H9 (cell line): ENCODE measurements at regions not wholly inside any gene's neighbourhood (a gene's known extent, or its start where the extent isn't known, plus 50 kb on each side); places are given as distances from the start of the nearest gene placed in this dataset.

Experiments used
- DNase-seq: peaks from one replicate; pipeline ENCODE4 v3.0.0-alpha.2; 2017
- H2AFZ ChIP-seq: one replicate; pipeline ENCODE4 v1.6.1; 2013; ENCODE audit warnings: mild to moderate bottlenecking, low read length, control low read depth, moderate library complexity
- H2AK5ac ChIP-seq: 2 replicates; pipeline ENCODE4 v1.6.1; 2013; ENCODE audit warnings: low read length, control low read depth, mixed read lengths; ENCODE audit not compliant: insufficient read length
- H2BK120ac ChIP-seq: one replicate; pipeline ENCODE4 v1.6.1; 2013; ENCODE audit warnings: low read depth, mild to moderate bottlenecking, low read length, control low read depth, inconsistent platforms; ENCODE audit not compliant: poor library complexity, severe bottlenecking
- H2BK12ac ChIP-seq: 2 replicates; pipeline ENCODE4 v1.6.1; 2013; ENCODE audit warnings: low read length, control low read depth, mixed read lengths, low read depth; ENCODE audit not compliant: insufficient read length
- H2BK15ac ChIP-seq: 2 replicates; pipeline ENCODE4 v1.6.1; 2013; ENCODE audit warnings: low read depth, low read length, control low read depth
- H2BK20ac ChIP-seq: one replicate; pipeline ENCODE4 v1.6.1; 2013; ENCODE audit warnings: low read depth, mild to moderate bottlenecking, low read length, control low read depth, inconsistent platforms; ENCODE audit not compliant: poor library complexity, severe bottlenecking
- H2BK5ac ChIP-seq: 2 replicates; pipeline ENCODE4 v1.6.1; 2013; ENCODE audit warnings: low read length, control low read depth, mixed read lengths; ENCODE audit not compliant: insufficient read length
- H3K14ac ChIP-seq: 2 replicates; pipeline ENCODE4 v1.6.1; 2013; ENCODE audit warnings: low read length, control low read depth; ENCODE audit not compliant: insufficient read depth
- H3K18ac ChIP-seq: 2 replicates; pipeline ENCODE4 v1.6.1; 2013; ENCODE audit warnings: low read depth, mild to moderate bottlenecking, mixed read lengths, low read length, control low read depth; ENCODE audit not compliant: insufficient read length
- H3K23ac ChIP-seq: 2 replicates; pipeline ENCODE4 v1.6.1; 2013; ENCODE audit warnings: low read length, control low read depth, mixed read lengths, low read depth; ENCODE audit not compliant: insufficient read length
- H3K23me2 ChIP-seq: 2 replicates; pipeline ENCODE4 v1.6.1; 2013; ENCODE audit warnings: low read depth, mild to moderate bottlenecking, mixed read lengths, low read length, control low read depth; ENCODE audit not compliant: insufficient read length, poor library complexity, severe bottlenecking
- H3K27ac ChIP-seq: 2 replicates; pipeline ENCODE4 v1.5.1; 2013; ENCODE audit warnings: low read length, control low read depth, mixed read lengths, low read depth; ENCODE audit not compliant: insufficient read length
- H3K27me3 ChIP-seq: 2 replicates; pipeline ENCODE4 v1.6.1; 2013; ENCODE audit warnings: low read length, control low read depth, inconsistent platforms; ENCODE audit not compliant: insufficient read depth
- H3K4ac ChIP-seq: 2 replicates; pipeline ENCODE4 v1.6.1; 2013; ENCODE audit warnings: low read depth, mild to moderate bottlenecking, control low read depth, inconsistent platforms, low read length, moderate library complexity
- H3K4me1 ChIP-seq: 2 replicates; pipeline ENCODE4 v1.6.1; 2013; ENCODE audit warnings: low read length, control low read depth, inconsistent platforms; ENCODE audit not compliant: insufficient read depth
- H3K4me2 ChIP-seq: 2 replicates; pipeline ENCODE4 v1.6.1; 2013; ENCODE audit warnings: low read length, control low read depth, mixed read lengths; ENCODE audit not compliant: insufficient read length, insufficient read depth
- H3K56ac ChIP-seq: 2 replicates; pipeline ENCODE4 v1.6.1; 2013; ENCODE audit warnings: low read depth, mild to moderate bottlenecking, mixed read lengths, low read length, control low read depth; ENCODE audit not compliant: insufficient read length
- H3K79me1 ChIP-seq: 2 replicates; pipeline ENCODE4 v1.6.1; 2013; ENCODE audit warnings: low read depth, mild to moderate bottlenecking, moderate library complexity, low read length, control low read depth, inconsistent platforms; ENCODE audit not compliant: insufficient read depth, poor library complexity, severe bottlenecking
- H3K79me2 ChIP-seq: 2 replicates; pipeline ENCODE4 v1.6.1; 2013; ENCODE audit warnings: low read length, control low read depth, inconsistent platforms; ENCODE audit not compliant: insufficient read depth
- H3K9ac ChIP-seq: 2 replicates; pipeline ENCODE4 v1.6.1; 2013; ENCODE audit warnings: low read length, control low read depth, mixed read lengths; ENCODE audit not compliant: insufficient read length; ENCODE audit errors: extremely low read depth
- H3K9me3 ChIP-seq: one replicate; pipeline ENCODE4 v1.6.1; 2013; ENCODE audit warnings: low read depth, low read length, inconsistent platforms; ENCODE audit not compliant: control insufficient read depth
- H3T11ph ChIP-seq: one replicate; pipeline ENCODE4 v1.6.1; 2013; ENCODE audit warnings: mild to moderate bottlenecking, low read length, control low read depth, inconsistent platforms
- H4K20me1 ChIP-seq: one replicate; pipeline ENCODE4 v1.6.1; 2013; ENCODE audit not compliant: control insufficient read depth, insufficient read length, insufficient read depth
- H4K5ac ChIP-seq: 2 replicates; pipeline ENCODE4 v1.6.1; 2013; ENCODE audit warnings: low read depth, mild to moderate bottlenecking, mixed read lengths, low read length, control low read depth; ENCODE audit not compliant: insufficient read length
- H4K8ac ChIP-seq: replicated peaks from 2 replicates; pipeline ENCODE4 v1.6.1; 2013; ENCODE audit warnings: low read length, control low read depth, mixed read lengths, low read depth; ENCODE audit not compliant: insufficient read length
- H4K91ac ChIP-seq: 2 replicates; pipeline ENCODE4 v1.6.1; 2013; ENCODE audit warnings: low read depth, mild to moderate bottlenecking, moderate library complexity, mixed read lengths, low read length, control low read depth; ENCODE audit not compliant: insufficient read length
- H3K27ac Mint-ChIP-seq, 3 experiments: 2 replicates in 2 of 3; 3 replicates in 1 of 3; pipeline ENCODE4 v1.8.0; 2020 to 2021; ENCODE audit warnings: mixed read lengths in 3 of 3, mild to moderate bottlenecking in 1 of 3, moderate library complexity in 1 of 3
- H3K27me3 Mint-ChIP-seq: 2 replicates; pipeline ENCODE4 v1.8.0; 2021; ENCODE audit warnings: low read depth, mild to moderate bottlenecking, moderate library complexity, mixed read lengths
- H3K36me3 Mint-ChIP-seq, 3 experiments: 2 replicates in 2 of 3; 3 replicates in 1 of 3; pipeline ENCODE4 v1.8.0; 2020 to 2021; ENCODE audit warnings: low read depth in 3 of 3, mixed read lengths in 3 of 3; ENCODE audit not compliant: insufficient read depth in 1 of 3
- H3K4me1 Mint-ChIP-seq, 2 experiments: 2 replicates each; pipeline ENCODE4 v1.8.0; 2020; ENCODE audit warnings: mixed read lengths in 2 of 2
- H3K4me3 Mint-ChIP-seq, 2 experiments: 2 replicates in 1 of 2; 3 replicates in 1 of 2; pipeline ENCODE4 v1.8.0; 2020 to 2021; ENCODE audit warnings: mild to moderate bottlenecking in 2 of 2, mixed read lengths in 2 of 2, moderate library complexity in 1 of 2
- H3K9me3 Mint-ChIP-seq, 2 experiments: 2 replicates in 1 of 2; 3 replicates in 1 of 2; pipeline ENCODE4 v1.8.0; 2020; ENCODE audit warnings: mild to moderate bottlenecking in 2 of 2, mixed read lengths in 2 of 2, moderate library complexity in 1 of 2
- CTCF ChIP-seq: fragments of 200-600 bp; sonication (generic); conservative IDR thresholded peaks from 3 replicates; pipeline ENCODE4 v1.8.0; 2021; ENCODE audit warnings: antibody characterized with exemption, mild to moderate bottlenecking
- WGBS: extraction: QIAGEN DNeasy Blood & Tissue Kit; methylation state at CpG from one replicate; pipeline ENCODE4 v1.1.7; 2013; ENCODE audit warnings: missing lambda C conversion rate, low lambda C conversion rate, mixed read lengths; ENCODE audit not compliant: insufficient read length; ENCODE audit errors: extremely low coverage; 5-methylcytosine and 5-hydroxymethylcytosine counted together

GRCh38 chr6:102813489-102814275, 1420.2 kb downstream of the GRIK2 start:
- Histone ChIP-seq H4K5ac (no peak overlapping the region), H3K79me2 (no peaks in the 10 kb centered on the region), H3K79me1 (no peaks in the 10 kb centered on the region), H3K4me2 (no peak overlapping the region), H3K56ac (no peak overlapping the region), H3K9ac (no peak overlapping the region), H3K23me2 (no peaks in the 10 kb centered on the region), H3K14ac (no peak overlapping the region), H3K27me3 (no peaks in the 10 kb centered on the region), H2AFZ (no peak overlapping the region), H2BK5ac (no peak overlapping the region), H4K91ac (no peak overlapping the region), H3K23ac (no peak overlapping the region), H2BK15ac (no peak overlapping the region), H2BK20ac (no peak overlapping the region), H2BK12ac (no peak overlapping the region), H3K9me3 (no peaks in the 10 kb centered on the region), H3K27ac (no peak overlapping the region), H4K8ac (no peak overlapping the region), H3K4me1 (no peaks in the 10 kb centered on the region), H3T11ph (no peak overlapping the region), H3K4ac (no peak overlapping the region), H4K20me1 (no peaks in the 10 kb centered on the region), H2BK120ac (no peak overlapping the region), H2AK5ac (no peak overlapping the region), H3K18ac (no peak overlapping the region)
- TF ChIP-seq CTCF, result no peak
- no peaks in the 10 kb centered on the region for H3K36me3 Mint-ChIP-seq
- DNase-seq, result no peak
- no peak overlapping the region for H3K27ac Mint-ChIP-seq
- peaks cover 2 to 3% of the 10 kb centered on the region in 2 experiments; a peak in 3 of 5 replicates for H3K9me3 Mint-ChIP-seq
- no peak overlapping the region for H3K4me3 Mint-ChIP-seq
- no CpG with 5 or more reads among the region's 11 CpGs for WGBS
- peaks cover 3% of the 10 kb centered on the region in 2 experiments; a peak in 2 of 4 replicates for H3K4me1 Mint-ChIP-seq
- H3K27me3 Mint-ChIP-seq, result no peaks in the 10 kb centered on the region
